HL-60/S4 treated with retinoic acid at 250 ng/mL for 4 days and 3 days (cell line): ENCODE measurements at regions not wholly inside any gene's neighbourhood (a gene's known extent, or its start where the extent isn't known, plus 50 kb on each side); places are given as distances from the start of the nearest gene placed in this dataset.

Source experiments
- in situ Hi-C: fragments of 300-500 bp; cut with MboI; formaldehyde crosslinking; loops from 2 replicates; pipeline ENCODE4 v1.7.0; 2022; ENCODE audit warnings: low sequenced_read_pairs

DNA sequence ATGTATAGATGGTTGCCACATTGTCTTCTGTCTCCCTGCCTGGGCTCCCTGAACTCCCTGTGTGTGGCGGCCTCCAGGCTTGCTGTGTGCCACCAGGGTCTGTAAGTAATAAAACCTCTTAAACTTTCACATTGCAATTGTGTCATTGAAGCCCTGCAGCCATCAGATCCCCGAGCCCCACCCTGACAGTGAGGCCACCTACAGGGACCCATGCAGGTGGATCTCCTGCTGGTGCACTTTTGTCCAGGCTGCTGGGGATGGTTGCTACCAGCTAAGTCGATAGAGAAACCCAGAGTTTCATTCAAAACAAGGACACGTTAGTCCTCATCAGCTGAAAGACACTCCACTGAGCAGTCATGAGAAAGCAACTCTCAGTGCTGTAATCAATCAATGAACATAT lies 133.6 kb upstream of the PRICKLE2 start:
- in situ Hi-C loops: no loop called here

DNA sequence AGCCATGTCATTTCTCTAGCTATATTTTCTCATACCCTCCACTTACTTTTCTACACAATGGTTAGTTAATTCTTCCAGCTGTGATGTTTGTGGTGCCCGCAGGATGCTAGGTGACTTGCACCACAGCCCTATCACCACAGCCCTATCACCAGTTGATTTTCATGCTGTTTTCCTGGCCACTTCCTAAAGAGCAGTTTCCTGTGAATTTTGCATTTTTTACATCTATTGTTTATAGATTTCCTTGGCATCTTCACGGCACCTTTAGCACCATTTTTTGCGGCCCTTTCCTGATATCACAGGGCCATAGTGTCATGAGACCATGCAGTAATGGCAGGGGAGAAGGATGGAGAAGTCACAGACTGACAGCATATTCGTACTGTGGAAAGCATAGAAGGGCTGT lies 132.9 kb upstream of the PRICKLE2 start:
- in situ Hi-C loops: no loop called here

DNA sequence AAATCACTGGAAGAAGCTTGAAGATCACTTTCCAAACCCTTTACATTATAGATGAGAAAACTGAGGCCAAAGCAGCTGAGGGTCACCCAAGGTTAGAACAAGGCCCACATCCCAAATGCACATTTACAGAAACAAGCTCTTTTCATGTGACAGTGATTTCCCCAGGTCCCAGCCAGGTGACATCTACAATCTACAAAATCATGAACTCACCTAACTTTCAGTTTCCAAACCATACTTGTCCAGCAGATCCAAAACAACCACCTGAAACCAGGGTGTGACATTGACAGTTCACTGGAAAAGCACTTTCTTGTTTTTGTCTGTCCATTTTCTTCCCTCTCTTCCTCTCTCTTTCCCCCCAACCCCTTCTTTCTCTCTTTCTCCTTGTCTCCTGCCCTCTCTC lies 132.2 kb upstream of the PRICKLE2 start:
- in situ Hi-C loops: no loop called here

DNA sequence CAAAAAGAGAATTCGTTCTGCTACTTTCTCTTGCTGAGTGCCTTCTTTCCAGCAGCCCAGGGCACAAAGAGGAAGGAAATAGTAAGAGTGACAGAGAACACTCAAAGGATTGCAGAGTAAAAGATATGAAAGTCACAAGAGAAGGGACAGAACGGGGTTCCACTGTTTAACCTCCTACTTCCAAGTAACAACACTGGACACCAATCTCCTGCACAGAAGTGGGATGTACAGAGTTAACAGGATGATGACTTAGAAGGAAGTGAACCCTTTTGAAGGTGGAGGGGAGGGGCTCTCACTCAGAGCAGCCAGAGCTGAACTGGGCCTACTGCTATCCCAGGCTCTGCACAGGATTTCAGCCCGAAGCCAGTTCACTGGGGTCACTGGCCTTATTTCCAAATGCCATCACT lies 130.1 kb upstream of the PRICKLE2 start:
- in situ Hi-C loops: no loop called here

DNA sequence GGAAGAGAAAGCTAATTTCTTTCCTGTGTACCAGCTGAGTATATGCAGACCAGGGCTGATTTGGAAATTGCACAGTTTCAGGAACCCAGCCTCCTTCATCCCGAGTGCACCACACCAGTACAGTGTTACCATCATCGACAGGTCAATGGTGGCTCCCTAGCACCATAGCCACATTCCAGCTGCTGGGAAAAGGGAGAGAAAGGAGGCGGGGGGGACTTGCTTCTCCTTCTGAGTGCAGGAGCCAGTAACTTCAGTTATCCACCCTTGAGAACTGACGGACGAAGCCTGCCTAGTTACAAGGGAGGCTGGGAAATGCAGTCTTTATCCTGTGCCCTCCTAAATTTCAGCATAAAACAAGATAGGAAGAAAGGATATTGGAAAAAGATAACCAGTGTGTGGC lies 129.7 kb upstream of the PRICKLE2 start:
- in situ Hi-C loops: no loop called here

DNA sequence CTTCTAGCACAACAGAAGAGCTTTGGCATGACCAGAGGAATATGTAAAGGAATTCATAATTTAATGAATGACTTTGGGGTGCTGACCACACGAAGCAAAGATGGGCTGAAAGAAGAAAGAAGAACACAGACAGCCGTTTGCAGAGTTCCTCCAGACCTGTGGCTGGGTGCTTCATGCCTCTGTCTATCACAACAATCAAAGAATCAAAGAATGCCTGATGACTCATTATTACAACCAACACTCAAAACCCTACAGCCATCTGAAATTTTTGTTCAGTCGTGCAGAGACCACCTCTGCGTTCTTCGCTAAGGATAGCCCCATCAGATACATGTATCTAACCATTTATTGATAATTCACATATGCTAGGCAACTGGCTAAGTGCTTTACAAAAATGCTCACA lies 129.0 kb upstream of the PRICKLE2 start:
- in situ Hi-C loops: no loop called here

DNA sequence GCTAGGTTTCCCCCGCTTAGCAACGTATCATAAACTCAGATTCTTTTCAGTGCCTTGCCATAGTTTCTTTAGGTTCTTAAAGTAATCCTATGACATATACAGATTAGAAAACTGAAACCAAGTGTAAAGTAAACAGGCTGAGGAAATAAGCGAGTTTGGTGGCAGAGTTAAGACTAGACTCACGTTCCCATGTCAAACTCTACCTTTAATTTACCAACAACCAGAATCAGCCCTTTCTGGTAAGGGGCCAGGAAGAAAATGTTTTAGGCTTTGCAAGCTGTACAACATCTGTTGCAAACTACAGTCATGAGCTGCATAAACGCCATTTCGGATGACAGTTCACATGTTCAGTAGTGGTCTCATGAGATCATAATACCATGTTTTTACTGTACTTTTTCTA lies 128.0 kb upstream of the PRICKLE2 start:
- in situ Hi-C loops: no loop called here

DNA sequence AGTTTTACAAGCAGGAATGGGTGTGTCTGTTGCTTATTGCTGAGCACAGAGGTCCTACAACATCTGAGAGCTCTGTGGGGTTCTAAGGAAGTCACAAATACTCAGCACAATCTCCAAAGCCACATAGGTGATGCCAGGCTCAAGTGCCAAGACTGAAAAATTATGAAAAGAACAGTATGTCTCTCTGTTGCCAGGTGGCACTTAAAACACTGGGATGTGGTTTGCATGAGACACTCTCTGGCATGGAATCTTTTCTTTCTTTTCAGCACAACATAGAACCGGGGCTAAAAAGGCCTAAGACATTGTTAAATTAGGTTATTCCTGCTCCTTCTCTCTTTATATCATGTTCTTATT lies 127.3 kb upstream of the PRICKLE2 start:
- in situ Hi-C loops: no loop called here

DNA sequence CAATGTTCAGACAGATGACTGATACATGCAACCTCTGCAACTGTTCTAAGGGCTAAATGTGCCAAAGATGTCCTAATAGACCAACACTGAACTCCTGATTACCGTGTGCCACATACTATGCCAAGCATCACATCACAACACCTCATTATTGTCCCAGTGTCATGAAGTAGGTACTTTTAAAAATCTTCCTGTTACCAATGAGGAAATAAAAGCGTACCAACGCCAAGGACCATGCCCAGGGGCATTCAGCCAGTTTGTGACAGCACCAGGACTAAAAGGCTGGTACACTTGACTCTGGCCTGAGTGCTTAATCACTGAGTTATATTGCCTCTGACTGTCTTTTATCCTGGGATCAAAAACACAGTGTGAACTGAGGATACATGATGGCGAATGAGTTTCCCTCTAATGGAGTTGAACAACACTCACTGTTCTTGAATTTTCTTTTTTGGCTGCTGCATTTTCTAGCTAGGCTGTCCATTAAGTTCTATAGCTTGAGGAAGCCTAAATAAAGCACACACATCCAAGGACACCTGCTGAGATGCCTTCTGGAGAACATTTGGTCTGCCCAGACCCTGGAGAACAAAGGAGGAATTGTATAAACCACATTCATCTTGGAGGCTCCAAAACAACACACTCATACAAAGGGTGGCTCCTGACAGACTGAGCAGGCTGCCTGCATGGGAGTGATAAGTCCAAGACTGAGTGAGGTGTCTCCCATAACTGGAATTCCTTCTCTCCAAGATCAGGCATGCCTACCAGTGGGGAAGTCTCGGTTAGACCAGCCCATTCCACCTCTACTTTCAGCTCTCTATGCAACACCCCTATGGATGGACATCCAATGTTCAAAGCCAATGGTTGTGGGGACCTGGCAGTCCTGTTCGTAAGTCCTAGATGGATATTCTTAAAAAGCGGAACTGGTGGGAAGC lies 126.7 kb upstream of the PRICKLE2 start:
- in situ Hi-C loops: no loop called here

DNA sequence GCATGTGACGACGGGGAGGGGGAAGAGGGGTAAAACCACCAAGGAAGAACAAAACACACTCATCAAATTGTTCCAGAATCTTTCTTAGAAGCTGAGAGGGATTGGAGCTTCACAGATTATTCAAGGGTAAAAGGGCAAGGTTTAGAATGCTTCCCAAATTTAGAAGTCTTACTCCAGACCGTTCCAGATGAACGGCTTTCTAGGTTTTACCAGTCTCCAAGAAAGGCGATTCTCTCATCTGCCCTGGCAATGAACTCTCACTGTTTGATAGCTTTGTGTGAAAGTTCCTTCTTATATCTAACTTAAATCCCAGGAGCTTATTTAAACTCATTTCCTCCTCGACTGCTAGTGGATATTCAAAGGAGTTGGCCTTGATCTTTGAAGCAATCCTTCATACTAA lies 124.3 kb upstream of the PRICKLE2 start:
- in situ Hi-C loops: no loop called here

DNA sequence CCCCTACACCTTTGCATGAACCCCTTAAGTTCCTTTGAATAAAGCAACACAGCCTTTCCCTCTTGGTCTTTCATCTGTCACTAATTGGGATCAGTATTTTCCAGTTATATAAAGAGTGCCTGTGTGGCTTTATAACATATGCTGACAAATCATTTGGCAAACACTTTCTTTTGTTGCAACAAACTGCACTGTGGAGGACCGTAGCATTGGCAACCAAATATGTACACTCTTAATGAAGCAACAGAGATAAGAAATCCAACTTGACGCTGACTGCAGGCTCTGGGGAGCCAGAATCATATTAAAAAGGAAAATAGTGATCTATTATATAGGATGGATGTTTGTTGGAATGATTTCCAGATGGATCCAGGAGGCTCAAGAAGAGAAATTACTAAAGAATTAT lies 120.1 kb upstream of the PRICKLE2 start:
- in situ Hi-C loops: no loop called here

DNA sequence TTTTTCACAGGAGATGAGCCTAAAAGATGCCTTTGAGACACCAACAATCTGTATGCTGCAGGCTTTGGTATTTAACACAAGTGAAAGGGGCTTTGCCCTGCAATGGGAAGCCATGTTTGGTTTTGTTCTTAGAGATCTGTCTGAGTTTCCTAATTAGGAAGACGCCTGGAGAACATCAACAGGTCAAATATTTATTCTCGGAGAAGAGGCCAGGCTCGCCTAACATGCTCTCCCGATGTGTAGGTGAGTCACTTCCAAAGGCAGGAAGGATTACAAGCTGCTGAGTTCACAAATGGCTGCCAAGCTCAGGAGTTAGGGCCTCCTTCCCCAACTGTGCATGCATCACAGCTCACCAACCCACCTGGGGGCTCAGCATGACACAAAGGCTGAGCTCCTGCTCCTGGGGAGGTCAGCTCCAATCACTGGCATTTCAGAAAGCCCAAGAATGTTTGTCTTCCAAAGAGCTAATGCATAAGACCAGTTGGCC lies 119.5 kb upstream of the PRICKLE2 start:
- in situ Hi-C loops: no loop called here

DNA sequence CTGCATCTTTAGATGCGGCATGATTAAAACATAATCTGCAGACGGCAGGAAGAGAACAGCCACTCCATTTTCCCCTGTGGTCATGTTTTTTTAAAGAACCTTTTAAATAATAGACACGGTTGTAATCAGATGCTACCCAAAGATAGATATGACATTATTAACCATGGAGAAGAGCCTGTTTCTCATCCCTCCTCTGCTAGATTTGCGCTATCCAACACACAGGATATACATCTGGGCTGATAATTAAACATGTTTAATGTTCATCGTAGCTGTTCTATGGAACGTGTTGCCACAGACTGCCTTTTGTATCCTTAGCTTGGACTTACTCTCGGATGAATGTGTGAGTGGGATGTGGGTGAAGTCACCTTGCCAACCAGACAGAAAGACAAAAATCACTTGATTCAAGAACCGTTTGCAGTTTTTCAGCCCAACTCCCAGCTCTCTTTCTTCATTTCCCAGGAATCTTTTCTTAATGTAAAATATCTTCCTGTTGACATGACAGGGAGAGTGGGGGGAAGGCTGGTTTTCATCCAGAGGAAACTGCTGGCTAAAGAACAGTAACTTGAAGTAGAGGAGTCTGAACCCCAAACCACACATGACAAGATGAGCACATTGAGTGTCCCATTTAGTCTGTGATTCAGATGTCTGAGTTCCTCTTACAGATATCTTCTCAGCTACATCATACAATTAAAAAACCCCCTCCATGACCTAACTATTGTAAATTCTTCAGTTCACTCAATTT lies 118.6 kb upstream of the PRICKLE2 start:
- in situ Hi-C loops: no loop called here

DNA sequence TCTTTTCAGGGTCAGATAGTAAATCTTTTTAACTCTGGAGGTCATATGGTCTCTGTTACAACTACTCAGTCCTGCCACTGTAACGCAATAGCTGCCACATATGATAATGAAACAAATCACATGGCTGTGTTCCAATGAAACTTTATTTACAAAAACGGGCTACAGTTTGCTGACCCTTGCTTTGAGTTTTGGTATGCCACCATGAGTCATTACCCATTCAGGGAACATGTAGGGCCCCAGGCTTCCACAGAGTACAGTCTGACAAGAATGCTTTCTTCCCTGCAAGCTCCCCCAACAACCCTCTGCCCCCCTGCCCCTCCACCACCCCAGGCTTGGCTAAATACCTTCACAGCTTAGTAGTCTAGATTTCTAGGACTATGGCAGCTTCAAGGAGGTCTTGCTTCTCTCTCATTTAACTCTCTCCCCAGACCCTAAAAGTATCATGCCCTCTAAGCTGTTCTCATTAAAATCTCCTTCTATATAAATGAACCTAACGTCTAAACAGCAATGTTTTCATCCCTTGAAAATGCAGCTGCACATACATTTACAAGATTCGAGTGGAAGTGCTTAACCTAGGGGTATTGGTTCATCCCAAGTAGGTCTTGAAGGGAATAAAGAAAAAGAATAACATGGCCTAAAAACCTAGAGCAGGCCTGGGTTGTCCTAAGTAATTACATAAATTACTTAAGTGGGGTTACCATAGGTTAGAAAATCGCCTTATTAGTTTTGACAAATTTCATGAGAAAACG lies 117.8 kb upstream of the PRICKLE2 start:
- in situ Hi-C loops: no loop called here

DNA sequence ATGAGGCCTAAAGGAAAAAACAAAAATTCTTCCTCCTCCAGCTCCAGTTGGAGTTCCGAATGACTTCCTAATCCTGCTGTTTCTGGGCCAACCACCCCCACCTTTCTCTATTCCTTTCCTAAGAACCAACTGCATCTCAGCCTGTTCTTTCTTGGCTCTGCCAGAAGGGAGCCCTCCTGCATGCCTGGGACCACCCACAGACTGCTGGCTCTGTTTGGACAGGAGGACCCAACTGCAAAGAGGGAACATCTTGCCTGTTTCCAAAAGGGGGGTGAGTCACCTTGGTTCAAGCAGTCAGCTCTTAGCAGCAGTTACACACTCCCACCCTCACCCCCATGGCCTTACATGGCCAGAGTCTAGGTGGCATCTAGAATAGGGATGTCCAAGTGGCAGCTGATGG lies 116.0 kb upstream of the PRICKLE2 start:
- in situ Hi-C loops: no loop called here

DNA sequence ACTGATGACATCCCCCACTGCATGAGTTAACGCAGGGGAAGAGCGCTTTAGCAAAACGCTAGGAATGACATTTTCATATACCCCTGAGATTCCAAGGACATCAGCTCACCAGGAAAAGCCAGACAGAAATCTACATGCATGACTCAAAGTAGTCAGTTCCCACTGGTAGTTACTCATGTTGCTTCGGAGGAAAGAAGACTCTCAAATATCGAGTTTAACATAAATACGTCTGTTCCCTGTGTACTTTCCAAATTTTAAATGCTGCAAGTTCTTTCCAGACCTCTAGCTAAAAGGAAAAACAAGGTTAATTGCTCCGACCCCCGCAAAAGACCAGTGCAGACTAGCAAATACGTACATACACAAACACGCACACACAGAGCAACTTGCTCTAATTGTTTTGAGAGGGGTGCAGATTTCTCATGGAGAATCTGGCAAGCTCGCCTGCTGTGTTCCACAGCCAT lies 115.4 kb upstream of the PRICKLE2 start:
- in situ Hi-C loops: no loop called here

DNA sequence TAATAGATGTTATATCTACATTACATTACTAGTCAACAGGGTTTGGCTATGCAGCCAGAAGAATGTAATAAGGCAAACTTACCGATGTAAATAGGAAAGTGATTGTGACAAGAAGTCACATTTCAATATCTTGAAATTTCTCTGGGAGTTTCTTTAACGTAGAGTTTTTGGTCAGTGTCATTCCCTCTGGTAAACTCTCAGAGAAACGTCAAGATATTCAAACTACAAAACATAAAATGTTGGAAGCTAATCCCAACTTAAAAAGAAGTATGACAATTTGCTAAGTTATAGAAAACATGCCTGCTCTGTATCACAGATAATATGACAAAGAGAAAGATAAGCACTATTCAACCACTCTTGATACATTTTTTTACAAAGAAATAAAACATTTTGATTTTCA lies 111.2 kb upstream of the PRICKLE2 start:
- in situ Hi-C loops: no loop called here

DNA sequence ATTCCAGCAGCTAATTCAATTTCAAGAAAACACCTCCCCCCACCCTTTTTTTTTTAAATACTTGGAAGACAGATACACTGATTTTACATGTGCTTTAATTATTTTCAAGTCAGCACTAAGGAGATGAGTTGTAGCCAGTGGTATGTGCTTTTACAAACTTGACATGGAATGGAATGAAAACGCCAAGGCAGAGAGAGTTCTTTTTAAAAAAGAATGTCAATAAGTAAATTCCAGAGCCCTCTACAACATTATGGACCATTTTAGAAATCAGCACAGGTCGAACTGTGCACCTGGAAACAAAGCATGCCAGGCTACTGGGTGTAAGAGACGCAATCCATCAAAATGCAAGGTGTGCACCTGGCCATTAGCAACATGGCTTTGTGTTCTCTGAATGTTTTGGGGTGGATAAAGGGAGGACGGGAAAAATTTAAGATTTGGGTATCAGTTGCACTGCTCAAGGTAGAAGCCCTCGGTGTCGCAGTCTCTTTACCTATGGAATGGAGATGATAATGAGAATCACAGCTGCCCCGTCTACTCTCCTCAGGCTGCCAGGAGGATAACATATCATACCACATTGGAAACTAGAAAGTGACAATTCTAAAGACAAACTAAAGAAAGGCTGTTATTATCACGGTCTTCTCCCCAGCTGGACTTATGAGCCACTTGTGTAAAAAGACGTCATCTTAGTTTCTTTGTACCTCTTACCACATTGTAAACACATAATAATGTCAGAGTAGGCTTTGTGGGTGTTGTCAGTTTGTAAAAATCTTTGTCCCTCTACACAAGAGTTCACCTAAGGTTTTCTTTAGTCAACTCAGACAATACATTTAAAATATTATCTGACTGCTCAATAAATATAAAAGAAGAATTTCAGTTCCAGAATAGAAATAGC lies 107.4 kb upstream of the PRICKLE2 start:
- in situ Hi-C loops: no loop called here

DNA sequence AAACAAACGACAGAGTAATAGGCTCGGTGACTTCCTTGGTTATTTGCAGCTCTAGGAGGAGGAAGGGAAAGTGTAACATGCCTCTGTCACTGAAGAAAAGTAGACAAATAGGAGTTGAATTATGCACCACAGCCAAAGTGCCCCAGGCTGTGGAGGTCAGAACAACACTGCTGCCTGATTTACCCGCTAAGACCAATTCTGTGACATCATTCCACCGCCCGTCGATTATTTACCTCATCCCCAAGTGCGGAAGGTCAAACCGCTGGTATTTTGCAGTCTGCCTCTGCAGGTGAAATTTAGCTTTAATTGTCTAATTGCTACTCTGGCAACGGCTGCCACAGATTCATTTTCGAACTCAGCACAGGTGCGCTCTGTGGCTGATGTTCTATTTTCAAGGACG lies 106.3 kb upstream of the PRICKLE2 start:
- in situ Hi-C loops: no loop called here

DNA sequence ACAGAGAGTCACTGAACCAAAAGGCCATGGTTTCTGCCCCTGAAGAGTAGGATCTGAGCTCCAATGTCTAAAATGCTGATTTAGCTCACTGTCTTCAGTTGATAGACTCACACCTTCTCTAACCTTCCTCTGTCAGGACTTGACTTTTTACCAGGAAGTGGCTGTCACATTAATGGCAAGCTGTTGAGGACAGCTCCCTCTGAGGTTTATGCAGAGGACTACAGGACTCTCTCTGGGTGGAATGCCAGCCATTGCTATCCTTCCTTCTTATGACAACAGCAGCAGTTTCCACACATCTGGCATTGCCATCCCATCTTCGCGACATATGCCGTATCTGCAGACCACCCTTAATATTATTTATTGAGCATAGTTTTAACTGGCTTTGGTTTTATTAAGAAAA lies 103.8 kb upstream of the PRICKLE2 start:
- in situ Hi-C loops: no loop called here
